Activated T-cell treated with anti-CD3 and anti-CD28 coated beads, Interleukin-2, amount 50 U/mL, for 72 hours (primary cell): ENCODE measurements at regions not wholly inside any gene's neighbourhood (a gene's known extent, or its start where the extent isn't known, plus 50 kb on each side); places are given as distances from the start of the nearest gene placed in this dataset.

ENCODE experiments used
- ATAC-seq, 2 donors: fragments of 150-1000 bp; cut with Tn5 transposase; replicated peaks in 1 of 2; 2 replicates each; pipeline ENCODE4 v1.10.0; 2021; ENCODE audit warnings: moderate library complexity in 2 of 2, mild to moderate bottlenecking in 1 of 2
- DNase-seq, 2 donors: peaks; one replicate each; pipeline ENCODE4 v3.0.0; 2021 to 2022; ENCODE audit warnings: mixed read lengths in 1 of 2
- H3K27ac Mint-ChIP-seq: one replicate; pipeline ENCODE4 v1.8.0; 2022; ENCODE audit warnings: mild to moderate bottlenecking, moderate library complexity, mixed read lengths
- H3K27me3 Mint-ChIP-seq: one replicate; pipeline ENCODE4 v1.8.0; 2022; ENCODE audit warnings: low read depth, mixed read lengths
- H3K36me3 Mint-ChIP-seq, 2 donors: one replicate each; pipeline ENCODE4 v1.8.0; 2022; ENCODE audit warnings: mixed read lengths in 2 of 2, mild to moderate bottlenecking in 1 of 2; ENCODE audit not compliant: insufficient read depth in 2 of 2
- H3K4me1 Mint-ChIP-seq: one replicate; pipeline ENCODE4 v1.8.0; 2022; ENCODE audit warnings: low read depth, mixed read lengths
- H3K4me3 Mint-ChIP-seq, 2 donors: one replicate each; pipeline ENCODE4 v1.8.0; 2022; ENCODE audit warnings: mild to moderate bottlenecking in 2 of 2, mixed read lengths in 2 of 2, moderate library complexity in 2 of 2
- H3K9me3 Mint-ChIP-seq, 2 donors: one replicate each; pipeline ENCODE4 v1.8.0; 2022; ENCODE audit warnings: mixed read lengths in 2 of 2

- DNase-seq = no peak
- H3K27ac Mint-ChIP-seq = no peak overlapping the region
- H3K9me3 Mint-ChIP-seq = peaks cover 4 to 7% of the 10 kb centered on the region in 2 donors
- no peaks in the 10 kb centered on the region for H3K4me1 Mint-ChIP-seq
- no peak overlapping the region for H3K4me3 Mint-ChIP-seq
- no peak for ATAC-seq
- no peaks in the 10 kb centered on the region for H3K27me3 Mint-ChIP-seq
- H3K36me3 Mint-ChIP-seq = no peaks in the 10 kb centered on the region
Measured at GRCh38 chr3:64927689-64928088, 239.9 kb upstream of the ADAMTS9 start.

DNA sequence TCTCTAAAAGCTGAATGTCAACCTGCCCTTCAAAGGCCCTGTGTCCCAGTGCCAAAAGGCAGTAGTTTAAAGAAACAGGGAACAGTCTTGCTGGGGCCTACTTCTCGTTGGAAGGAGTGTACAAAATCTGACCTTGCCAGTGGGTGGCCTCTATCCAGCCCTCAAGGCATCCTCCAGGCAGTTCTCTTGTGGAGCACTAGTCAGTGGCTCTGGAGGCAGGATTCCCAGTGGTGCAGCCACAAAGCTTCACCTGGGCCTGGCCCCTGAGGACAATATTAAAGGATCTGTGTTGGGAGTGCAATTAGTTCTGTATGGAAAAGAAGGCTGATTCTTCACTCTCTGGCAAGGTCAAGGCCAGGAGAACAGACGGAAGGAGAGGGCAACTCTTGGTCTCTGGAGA is 237.8 kb upstream of the ADAMTS9 start:
- no peaks in the 10 kb centered on the region for H3K36me3 Mint-ChIP-seq
- no peak overlapping the region for H3K27ac Mint-ChIP-seq
- ATAC-seq (no peak), DNase-seq (no peak)
- H3K4me3 Mint-ChIP-seq = no peak overlapping the region
- peaks cover 4% of the 10 kb centered on the region in 2 donors for H3K9me3 Mint-ChIP-seq
- H3K27me3 Mint-ChIP-seq = no peaks in the 10 kb centered on the region
- H3K4me1 Mint-ChIP-seq = no peaks in the 10 kb centered on the region

DNA sequence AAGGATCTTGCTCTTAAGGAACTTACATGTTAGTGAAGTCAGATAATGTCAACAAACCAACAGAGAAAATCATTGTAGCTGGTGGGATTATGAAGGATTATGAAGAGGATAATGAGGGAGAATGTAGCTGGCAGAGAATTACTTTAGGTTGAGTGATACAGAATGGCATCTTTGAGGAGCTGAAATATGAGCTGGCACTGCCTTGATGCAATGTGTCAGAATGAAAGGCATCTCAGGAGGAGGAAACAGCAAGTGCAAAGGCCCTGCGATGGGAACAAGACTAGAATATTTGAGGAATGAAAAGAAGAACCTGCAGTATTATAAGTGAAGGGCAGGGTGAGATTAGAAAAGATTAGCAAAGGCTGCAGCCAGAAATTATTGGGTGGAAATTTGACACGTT is 237.2 kb upstream of the ADAMTS9 start:
- Mint-ChIP-seq H3K27me3 (no peaks in the 10 kb centered on the region), H3K27ac (no peak overlapping the region), H3K36me3 (no peaks in the 10 kb centered on the region), H3K4me3 (no peak overlapping the region), H3K9me3 (peaks cover 4% of the 10 kb centered on the region in 2 donors), H3K4me1 (no peaks in the 10 kb centered on the region)
- no peak for DNase-seq
- no peak for ATAC-seq

DNA sequence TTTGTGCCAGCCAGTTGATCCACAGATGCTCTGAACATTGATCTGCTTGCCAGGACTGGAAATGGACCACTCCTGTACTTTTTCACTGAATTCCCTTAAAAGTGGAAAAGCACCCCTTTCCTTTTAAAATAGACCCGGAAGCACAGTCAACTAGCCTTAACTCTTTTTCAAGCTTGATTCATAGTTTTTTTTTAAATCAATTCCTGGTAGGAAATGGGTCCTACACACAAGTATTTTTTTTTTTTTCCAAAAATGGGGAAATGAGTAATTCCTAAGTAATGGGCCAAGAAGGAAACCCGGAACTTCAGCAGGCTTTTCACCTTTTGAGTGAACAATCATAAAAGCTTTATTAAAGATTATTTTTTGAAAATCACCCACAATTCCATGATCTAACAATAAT is 234.4 kb upstream of the ADAMTS9 start:
- Mint-ChIP-seq H3K27me3 (no peaks in the 10 kb centered on the region), H3K27ac (no peak overlapping the region), H3K9me3 (peaks cover 4% of the 10 kb centered on the region in 2 donors), H3K4me1 (no peaks in the 10 kb centered on the region), H3K36me3 (no peaks in the 10 kb centered on the region), H3K4me3 (no peak overlapping the region)
- ATAC-seq (no peak), DNase-seq (no peak)

DNA sequence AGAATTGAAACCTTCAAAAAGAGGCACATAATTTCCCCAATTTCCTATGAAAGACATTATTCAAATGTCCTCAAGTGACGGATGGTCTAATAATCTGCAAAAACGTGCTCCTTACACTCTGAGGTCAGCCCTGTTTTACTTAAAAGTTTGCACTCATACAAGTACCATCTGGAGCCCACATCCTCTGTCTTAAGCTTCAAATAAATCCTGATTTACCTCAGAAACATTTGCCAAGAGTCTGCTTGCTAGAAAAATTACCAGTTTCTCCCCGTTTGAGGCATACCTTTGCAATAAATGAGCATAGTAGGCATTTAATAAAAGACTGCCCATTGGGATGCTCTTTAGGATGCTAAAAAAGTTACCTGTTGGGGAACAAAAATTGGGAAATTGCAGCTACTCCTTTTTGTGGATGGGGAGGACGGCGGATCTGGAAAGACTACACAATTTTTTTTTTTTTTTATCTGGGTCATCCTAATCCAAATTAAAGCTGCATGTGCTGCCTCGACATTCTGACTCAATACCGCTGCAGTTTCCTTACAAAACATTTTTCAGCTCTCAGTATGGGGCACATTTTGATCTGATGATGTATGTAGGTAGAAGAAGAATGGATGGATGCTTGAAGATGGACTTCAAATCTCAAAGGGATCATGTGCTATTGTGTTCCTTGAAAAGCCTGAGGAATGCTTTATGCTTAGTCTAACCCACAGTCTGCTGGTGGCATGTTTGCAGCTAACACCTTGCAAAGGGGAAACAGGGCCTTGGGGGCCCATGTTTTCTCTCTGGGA is 233.7 kb upstream of the ADAMTS9 start:
- no peak overlapping the region for H3K4me3 Mint-ChIP-seq
- peaks cover 4% of the 10 kb centered on the region in 2 donors for H3K9me3 Mint-ChIP-seq
- no peak overlapping the region for H3K27ac Mint-ChIP-seq
- DNase-seq (no peak), ATAC-seq (no peak)
- H3K4me1 Mint-ChIP-seq = no peaks in the 10 kb centered on the region
- no peaks in the 10 kb centered on the region for H3K27me3 Mint-ChIP-seq
- H3K36me3 Mint-ChIP-seq = no peaks in the 10 kb centered on the region

DNA sequence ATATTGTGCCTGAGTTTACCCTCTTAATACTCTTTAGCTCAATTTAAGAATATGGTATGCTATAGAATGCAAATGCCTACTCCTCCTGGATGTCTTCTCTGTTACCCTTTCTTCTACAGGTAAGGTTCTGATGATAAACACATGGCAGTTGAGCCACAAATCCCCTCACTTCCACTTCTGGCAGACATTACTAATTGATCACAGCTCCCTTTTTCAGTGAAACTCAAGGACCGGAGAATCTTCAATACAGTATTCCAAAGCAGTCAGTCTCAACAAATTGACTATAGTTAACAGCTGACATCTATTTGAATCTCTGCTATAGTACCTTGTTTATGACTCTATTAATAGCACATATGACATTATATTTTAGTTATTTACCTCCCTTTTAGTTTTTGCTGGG is 232.1 kb upstream of the ADAMTS9 start:
- peaks cover under 1 to 4% of the 10 kb centered on the region in 2 donors for H3K9me3 Mint-ChIP-seq
- H3K27me3 Mint-ChIP-seq = no peaks in the 10 kb centered on the region
- no peak overlapping the region for H3K4me3 Mint-ChIP-seq
- no peaks in the 10 kb centered on the region for H3K36me3 Mint-ChIP-seq
- H3K4me1 Mint-ChIP-seq = no peaks in the 10 kb centered on the region
- H3K27ac Mint-ChIP-seq = no peak overlapping the region
- no peak for DNase-seq
- ATAC-seq = no peak

DNA sequence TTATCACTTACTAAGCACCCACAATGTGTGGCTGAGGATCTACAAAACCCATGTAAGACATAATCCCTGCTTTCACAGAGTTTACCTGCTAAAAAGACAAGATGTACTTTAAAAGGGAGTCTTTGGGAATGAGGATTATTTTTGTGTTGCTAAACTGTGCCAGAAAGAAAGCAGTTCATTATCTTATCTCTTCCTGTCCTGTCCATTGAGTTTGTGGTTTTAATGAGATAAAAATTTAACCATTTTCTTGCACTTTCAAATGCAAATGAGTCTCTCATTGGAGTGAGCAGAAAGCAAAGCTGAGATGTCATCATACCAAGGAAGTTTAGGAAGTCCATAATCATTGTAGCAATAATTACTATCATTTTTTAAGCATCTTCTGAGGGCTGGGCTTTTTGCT is 231.2 kb upstream of the ADAMTS9 start:
- Mint-ChIP-seq H3K27ac (no peak overlapping the region), H3K4me1 (no peaks in the 10 kb centered on the region), H3K36me3 (no peaks in the 10 kb centered on the region), H3K9me3 (peaks cover 0 to 3% of the 10 kb centered on the region in 2 donors), H3K4me3 (no peak overlapping the region), H3K27me3 (no peaks in the 10 kb centered on the region)
- ATAC-seq (no peak), DNase-seq (no peak)

GRCh38 chr3:64917914-64918453 is 230.2 kb upstream of the ADAMTS9 start:
- H3K27me3 Mint-ChIP-seq = no peaks in the 10 kb centered on the region
- no peak overlapping the region for H3K4me3 Mint-ChIP-seq
- ATAC-seq (no peak), DNase-seq (no peak)
- no peak overlapping the region for H3K27ac Mint-ChIP-seq
- no peaks in the 10 kb centered on the region for H3K4me1 Mint-ChIP-seq
- H3K9me3 Mint-ChIP-seq = no peaks in the 10 kb centered on the region
- H3K36me3 Mint-ChIP-seq = no peaks in the 10 kb centered on the region

GRCh38 chr3:64916937-64917336 is 229.1 kb upstream of the ADAMTS9 start:
- H3K9me3 Mint-ChIP-seq = peaks cover 2 to 4% of the 10 kb centered on the region in 2 donors
- no peak for ATAC-seq
- no peaks in the 10 kb centered on the region for H3K36me3 Mint-ChIP-seq
- no peak overlapping the region for H3K27ac Mint-ChIP-seq
- H3K4me3 Mint-ChIP-seq = no peak overlapping the region
- no peaks in the 10 kb centered on the region for H3K4me1 Mint-ChIP-seq
- DNase-seq = no peak
- H3K27me3 Mint-ChIP-seq = no peaks in the 10 kb centered on the region

DNA sequence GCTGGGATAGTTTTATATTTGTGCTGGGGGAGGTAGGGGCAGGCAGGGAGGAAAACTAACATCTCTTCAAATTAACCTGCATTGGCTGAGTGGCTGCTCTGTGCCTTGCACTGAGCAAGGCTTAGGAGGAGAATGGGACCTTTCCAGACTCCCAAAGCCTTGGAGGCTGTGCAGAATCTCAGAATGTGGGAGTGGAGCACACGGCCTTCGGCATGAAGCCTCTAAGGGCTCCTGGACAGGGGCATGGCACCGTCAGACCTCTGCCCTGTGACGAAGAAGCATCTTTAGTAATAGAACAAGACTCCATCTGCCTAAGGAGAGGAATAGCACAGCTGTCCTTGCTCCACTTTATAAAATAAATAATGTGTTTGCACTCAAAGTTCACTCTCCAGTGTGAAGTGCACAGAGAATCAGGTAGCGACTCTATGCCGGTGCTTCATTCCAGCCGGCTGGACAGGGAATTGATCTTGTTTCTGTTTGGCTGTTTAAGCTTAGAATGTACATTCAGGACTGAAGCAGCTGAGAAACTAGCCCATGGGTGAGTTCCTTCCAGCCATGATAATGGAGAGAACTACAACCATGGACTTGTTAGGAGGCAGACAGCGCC is 228.5 kb upstream of the ADAMTS9 start:
- Mint-ChIP-seq H3K9me3 (peaks cover 2 to 4% of the 10 kb centered on the region in 2 donors), H3K36me3 (no peaks in the 10 kb centered on the region), H3K4me3 (no peak overlapping the region), H3K27ac (no peak overlapping the region), H3K4me1 (no peaks in the 10 kb centered on the region), H3K27me3 (no peaks in the 10 kb centered on the region)
- ATAC-seq (no peak), DNase-seq (no peak)

DNA sequence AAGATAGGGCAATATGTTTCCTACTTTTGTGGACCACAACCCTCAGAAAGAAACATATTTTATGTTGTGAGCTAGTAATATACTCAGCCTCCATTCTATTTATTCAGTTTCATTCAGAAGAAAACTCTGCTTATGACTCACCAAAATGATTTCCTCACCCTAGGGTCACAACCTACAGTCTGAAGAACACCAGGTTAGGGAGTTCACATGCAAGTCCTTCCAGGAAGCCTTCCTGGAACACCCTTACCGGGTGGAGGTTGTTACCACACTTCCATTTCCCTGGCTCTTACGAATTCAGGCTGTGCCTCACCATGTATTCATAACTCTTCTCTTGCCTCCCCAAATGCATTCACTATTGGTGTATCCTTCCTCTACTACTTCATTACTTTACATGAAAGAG is 228.0 kb upstream of the ADAMTS9 start:
- peak in 1 of 2 donors; percentile 42 for ATAC-seq
- peaks cover 4% of the 10 kb centered on the region in 2 donors for H3K9me3 Mint-ChIP-seq
- H3K4me1 Mint-ChIP-seq = no peaks in the 10 kb centered on the region
- no peak overlapping the region for H3K4me3 Mint-ChIP-seq
- DNase-seq = no peak
- H3K27ac Mint-ChIP-seq = no peak overlapping the region
- no peaks in the 10 kb centered on the region for H3K27me3 Mint-ChIP-seq
- H3K36me3 Mint-ChIP-seq = no peaks in the 10 kb centered on the region

DNA sequence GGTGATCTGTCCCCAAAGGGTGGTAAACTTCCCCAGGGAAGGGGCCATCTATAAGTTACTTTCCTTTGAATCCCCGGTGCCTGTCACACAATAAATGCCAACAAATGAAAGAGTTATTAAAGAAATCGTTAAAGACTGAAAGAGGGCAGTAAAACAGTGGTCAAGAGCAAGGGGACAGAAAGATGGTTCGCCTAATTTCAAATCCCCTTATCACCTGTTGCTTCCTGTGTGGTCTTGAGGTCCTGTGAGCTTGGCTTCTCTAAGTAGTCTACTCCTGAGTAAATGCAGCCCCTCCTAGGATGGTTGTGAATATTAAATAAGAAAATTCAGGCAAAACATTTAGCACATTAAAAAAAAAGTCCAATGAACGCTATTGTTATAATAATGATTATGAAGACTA is 225.7 kb upstream of the ADAMTS9 start:
- Mint-ChIP-seq H3K9me3 (peaks cover 7% of the 10 kb centered on the region in 2 donors), H3K4me3 (no peak overlapping the region), H3K36me3 (peaks cover 0 to 2% of the 10 kb centered on the region in 2 donors), H3K27me3 (no peaks in the 10 kb centered on the region), H3K4me1 (no peaks in the 10 kb centered on the region), H3K27ac (no peak overlapping the region)
- ATAC-seq = no peak
- no peak for DNase-seq

GRCh38 chr3:64911138-64911537 is 223.3 kb upstream of the ADAMTS9 start:
- no peak for DNase-seq
- H3K27ac Mint-ChIP-seq = no peak overlapping the region
- no peaks in the 10 kb centered on the region for H3K27me3 Mint-ChIP-seq
- H3K36me3 Mint-ChIP-seq = peaks cover 0 to 2% of the 10 kb centered on the region in 2 donors
- H3K9me3 Mint-ChIP-seq = peaks cover 7 to 9% of the 10 kb centered on the region in 2 donors
- no peaks in the 10 kb centered on the region for H3K4me1 Mint-ChIP-seq
- ATAC-seq = peak; percentile 40 to 75
- no peak overlapping the region for H3K4me3 Mint-ChIP-seq
